Epithelial cell of proximal tubule (primary cell): ENCODE measurements at regions not wholly inside any gene's neighbourhood (a gene's known extent, or its start where the extent isn't known, plus 50 kb on each side); places are given as distances from the start of the nearest gene placed in this dataset.
"Not testable (repeated sequence)": the region's sequence is repeated elsewhere in the genome, so short reads cannot be mapped to it uniquely, and the experiment has no call there.

Experiments used
- DNase-seq: peaks from one replicate; pipeline ENCODE4 v3.0.0-alpha.2; 2011; ENCODE audit warnings: low read depth
- H3K4me3 ChIP-seq: 2 replicates; pipeline ENCODE4 v1.5.1; 2011; ENCODE audit warnings: low read depth, mild to moderate bottlenecking, low read length
- CTCF ChIP-seq: conservative IDR thresholded peaks from 2 replicates; pipeline ENCODE4 v1.5.1; 2012; ENCODE audit warnings: low read depth, mild to moderate bottlenecking, low read length

- DNase-seq, result no peak
- no peak overlapping the region for H3K4me3 ChIP-seq
- no peak for TF ChIP-seq CTCF
These were observed 399.8 kb upstream of the SOX5 start for GRCh38 chr12:24349051-24349799.

GRCh38 chr12:24348180-24348579 lies 398.7 kb upstream of the SOX5 start:
- not testable (repeated sequence) for H3K4me3 ChIP-seq, DNase-seq

- no peak for DNase-seq
- TF ChIP-seq CTCF, result no peak
- H3K4me3 ChIP-seq, result no peak overlapping the region
These were observed 378.8 kb upstream of the SOX5 start for GRCh38 chr12:24328261-24328660.

- no peak for DNase-seq
- H3K4me3 ChIP-seq, result no peak overlapping the region
- no peak for TF ChIP-seq CTCF
These were observed 375.9 kb upstream of the SOX5 start for GRCh38 chr12:24325331-24325730.

- no peak overlapping the region for H3K4me3 ChIP-seq
- DNase-seq, result no peak
- TF ChIP-seq CTCF, result no peak
These were observed 358.4 kb upstream of the SOX5 start for GRCh38 chr12:24307716-24308335.

GRCh38 chr12:24307153-24307552 lies 357.7 kb upstream of the SOX5 start:
- TF ChIP-seq CTCF, result no peak
- H3K4me3 ChIP-seq, result no peak overlapping the region
- DNase-seq, result no peak

- no peak overlapping the region for H3K4me3 ChIP-seq
- no peak for DNase-seq
- TF ChIP-seq CTCF, result no peak
These were observed 356.5 kb upstream of the SOX5 start for GRCh38 chr12:24306001-24306400.
